Kidney epithelial cell (primary cell): ENCODE measurements at regions not wholly inside any gene's neighbourhood (a gene's known extent, or its start where the extent isn't known, plus 50 kb on each side); places are given as distances from the start of the nearest gene placed in this dataset.
"Not testable (repeated sequence)": the region's sequence is repeated elsewhere in the genome, so short reads cannot be mapped to it uniquely, and the experiment has no call there.

Experiments
- DNase-seq: peaks from one replicate; pipeline ENCODE4 v3.0.0-alpha.2; 2010; ENCODE audit warnings: low read depth
- H3K27me3 ChIP-seq: 2 replicates; pipeline ENCODE4 v1.6.0; 2011; ENCODE audit warnings: low read length; ENCODE audit not compliant: control insufficient read depth, insufficient read depth
- H3K36me3 ChIP-seq: 2 replicates; pipeline ENCODE4 v1.5.1; 2011; ENCODE audit warnings: low read length; ENCODE audit not compliant: control insufficient read depth, insufficient read depth
- H3K4me3 ChIP-seq: 2 replicates; pipeline ENCODE4 v1.5.1; 2011; ENCODE audit warnings: low read depth, mild to moderate bottlenecking, control low read depth, low read length
- TF ChIP-seq, protein P1 (sequence below): IDR thresholded peaks from 2 replicates; pipeline ENCODE4 v1.5.1; 2011; ENCODE audit warnings: mild to moderate bottlenecking, moderate library complexity, low read length, control low read depth, inconsistent platforms; ENCODE audit not compliant: insufficient read depth, poor library complexity, severe bottlenecking

DNA sequence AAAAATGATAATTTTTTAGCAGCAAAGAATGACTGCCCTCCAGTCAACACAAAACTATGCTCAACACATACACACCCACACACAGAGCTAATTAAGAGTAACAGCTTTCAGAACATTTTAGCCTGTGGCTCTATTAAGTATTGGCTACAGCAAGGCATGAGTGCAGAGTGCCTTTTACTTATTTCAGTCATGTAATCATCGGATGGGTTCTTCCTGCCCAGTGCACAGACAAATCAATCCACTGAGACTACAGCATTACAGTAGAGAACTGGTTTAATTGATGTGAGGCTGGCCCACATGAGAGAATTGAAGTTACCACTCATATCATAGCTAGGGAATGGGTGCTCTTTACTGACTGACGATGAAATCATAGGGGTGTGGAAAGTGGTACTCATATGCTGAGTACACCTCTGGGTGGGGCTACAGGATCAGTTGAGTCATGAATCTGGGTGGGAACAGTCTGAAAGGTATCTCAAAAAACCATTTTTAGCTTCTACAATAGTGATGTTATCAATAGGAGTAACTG, 241.0 kb downstream of the FSIP2 start:
- DNase-seq, result no peak
- TF ChIP-seq, protein P1, sequence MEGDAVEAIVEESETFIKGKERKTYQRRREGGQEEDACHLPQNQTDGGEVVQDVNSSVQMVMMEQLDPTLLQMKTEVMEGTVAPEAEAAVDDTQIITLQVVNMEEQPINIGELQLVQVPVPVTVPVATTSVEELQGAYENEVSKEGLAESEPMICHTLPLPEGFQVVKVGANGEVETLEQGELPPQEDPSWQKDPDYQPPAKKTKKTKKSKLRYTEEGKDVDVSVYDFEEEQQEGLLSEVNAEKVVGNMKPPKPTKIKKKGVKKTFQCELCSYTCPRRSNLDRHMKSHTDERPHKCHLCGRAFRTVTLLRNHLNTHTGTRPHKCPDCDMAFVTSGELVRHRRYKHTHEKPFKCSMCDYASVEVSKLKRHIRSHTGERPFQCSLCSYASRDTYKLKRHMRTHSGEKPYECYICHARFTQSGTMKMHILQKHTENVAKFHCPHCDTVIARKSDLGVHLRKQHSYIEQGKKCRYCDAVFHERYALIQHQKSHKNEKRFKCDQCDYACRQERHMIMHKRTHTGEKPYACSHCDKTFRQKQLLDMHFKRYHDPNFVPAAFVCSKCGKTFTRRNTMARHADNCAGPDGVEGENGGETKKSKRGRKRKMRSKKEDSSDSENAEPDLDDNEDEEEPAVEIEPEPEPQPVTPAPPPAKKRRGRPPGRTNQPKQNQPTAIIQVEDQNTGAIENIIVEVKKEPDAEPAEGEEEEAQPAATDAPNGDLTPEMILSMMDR, result no peak
- H3K36me3 ChIP-seq, result no peaks in the 10 kb centered on the region
- no peaks in the 10 kb centered on the region for H3K27me3 ChIP-seq
- H3K4me3 ChIP-seq, result no peak overlapping the region

DNA sequence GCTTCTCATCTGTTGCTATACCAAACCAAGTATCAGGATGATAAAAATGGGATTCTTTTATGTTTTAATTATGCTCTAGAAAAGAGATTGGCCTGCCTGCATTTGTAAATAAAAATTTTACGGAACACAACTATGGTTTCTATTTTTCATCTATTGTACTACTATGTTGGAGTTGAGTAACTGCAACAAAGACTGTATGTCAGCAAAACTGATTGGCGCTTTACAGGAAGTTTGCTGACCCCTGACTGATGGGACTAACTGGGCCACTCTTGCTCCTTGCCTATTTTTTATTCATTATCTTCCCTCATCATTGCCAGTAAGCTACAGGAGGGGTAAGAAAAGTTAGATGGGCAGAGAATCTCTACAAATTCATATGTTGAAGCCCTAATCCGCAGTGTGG, 242.3 kb downstream of the FSIP2 start:
- Histone ChIP-seq H3K36me3 (no peaks in the 10 kb centered on the region), H3K27me3 (no peaks in the 10 kb centered on the region), H3K4me3 (no peak overlapping the region)
- DNase-seq, result no peak
- TF ChIP-seq, protein P1, result no peak

DNA sequence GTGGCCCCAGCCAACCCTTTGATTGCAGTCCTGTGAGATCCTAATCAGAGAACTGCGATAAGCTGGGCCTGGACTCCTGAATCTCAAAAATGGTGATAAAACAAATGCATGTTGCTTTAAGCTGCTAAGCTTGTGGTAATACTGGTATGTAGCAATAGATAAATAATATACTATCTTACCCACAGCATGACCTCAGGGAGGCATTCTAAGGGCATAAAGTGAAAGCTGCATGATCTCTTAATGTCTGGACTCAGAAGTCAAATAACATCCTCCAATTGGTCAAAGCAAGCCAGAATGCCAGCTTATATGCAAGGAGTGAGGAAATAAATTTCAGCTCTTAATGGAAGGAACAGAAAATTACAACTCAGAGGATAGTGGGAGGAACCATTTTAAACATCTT, 246.1 kb downstream of the FSIP2 start:
- H3K36me3 ChIP-seq, result no peaks in the 10 kb centered on the region
- DNase-seq, result no peak
- no peak overlapping the region for H3K4me3 ChIP-seq
- TF ChIP-seq, protein P1, result no peak
- H3K27me3 ChIP-seq, result no peaks in the 10 kb centered on the region

DNA sequence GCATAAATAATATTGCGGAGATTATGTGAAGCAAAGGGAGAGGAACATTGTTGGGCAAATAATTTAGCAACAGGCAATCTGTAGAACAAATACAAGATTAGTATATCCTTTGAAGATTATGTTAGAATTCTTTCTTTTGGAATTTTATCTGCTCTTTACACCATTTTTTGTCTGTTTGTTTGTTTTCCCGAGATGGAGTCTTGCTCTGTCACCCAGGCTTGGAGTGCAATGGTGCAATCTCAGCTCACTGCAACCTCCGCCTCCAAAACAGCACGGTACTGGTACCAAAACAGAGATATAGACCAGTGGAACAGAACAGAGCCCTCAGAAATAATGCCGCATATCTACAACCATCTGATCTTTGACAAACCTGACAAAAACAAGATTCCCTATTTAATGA, 250.3 kb downstream of the FSIP2 start:
- not testable (repeated sequence) for H3K4me3 ChIP-seq, H3K36me3 ChIP-seq, H3K27me3 ChIP-seq, DNase-seq

DNA sequence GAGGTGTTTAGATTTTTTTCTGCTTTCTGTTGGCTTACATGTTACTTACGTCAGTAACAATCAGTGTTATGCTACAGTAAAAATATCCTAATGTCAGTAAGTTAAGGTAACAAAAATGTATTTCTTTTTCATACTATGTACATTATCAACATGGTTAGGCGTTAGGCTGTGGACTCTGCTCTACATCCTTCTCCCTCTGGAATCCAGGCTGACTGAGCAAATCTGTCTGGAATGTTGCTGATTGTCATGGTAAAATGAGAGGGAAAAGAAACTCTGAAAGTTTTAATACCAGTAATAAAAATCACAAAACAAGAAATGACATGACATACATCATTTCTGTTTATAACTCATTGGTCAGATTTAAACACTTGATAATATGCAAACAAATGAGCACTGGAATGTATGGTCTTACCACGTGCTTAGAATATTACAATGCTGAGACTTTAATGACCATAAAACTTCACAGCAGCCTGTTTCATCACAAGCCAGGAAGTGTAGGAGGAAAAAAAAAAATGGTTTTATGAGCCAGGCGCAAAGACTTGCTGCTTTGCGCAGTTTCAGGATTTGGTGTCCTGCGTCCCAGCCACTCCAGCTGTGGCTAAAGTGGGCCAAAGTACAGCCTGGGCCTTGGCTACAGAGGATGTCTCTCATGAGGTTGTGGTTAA, 252.4 kb downstream of the FSIP2 start:
- TF ChIP-seq, protein P1, result no peak
- H3K4me3 ChIP-seq, result no peak overlapping the region
- no peak for DNase-seq
- no peaks in the 10 kb centered on the region for H3K36me3 ChIP-seq
- no peaks in the 10 kb centered on the region for H3K27me3 ChIP-seq

DNA sequence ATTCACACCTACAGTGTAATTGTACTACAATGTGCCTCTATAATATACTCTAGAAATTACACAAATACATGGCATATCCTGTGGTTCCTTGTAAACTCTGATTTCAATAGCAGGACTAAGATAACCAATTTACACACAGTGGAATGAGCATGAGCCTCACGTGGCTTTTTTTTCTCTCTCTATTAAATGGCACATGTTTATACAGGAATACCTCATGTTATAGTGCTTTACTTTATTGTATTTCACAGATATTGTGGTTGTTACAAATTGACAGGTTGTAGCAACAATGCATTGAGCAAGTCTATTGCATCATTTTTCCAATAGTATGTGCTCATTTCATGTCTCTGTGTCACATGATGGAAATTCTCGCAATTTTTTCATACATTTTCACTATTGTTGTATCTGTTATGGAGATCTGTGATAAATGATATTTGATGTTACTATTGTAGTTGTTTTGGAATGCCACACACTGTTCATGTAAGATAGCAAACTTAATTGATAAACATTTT, 260.0 kb downstream of the FSIP2 start:
- DNase-seq, result no peak
- TF ChIP-seq, protein P1, result no peak
- H3K4me3 ChIP-seq, result no peak overlapping the region
- H3K27me3 ChIP-seq, result no peaks in the 10 kb centered on the region
- no peaks in the 10 kb centered on the region for H3K36me3 ChIP-seq
